ENCODE measurements at regions not wholly inside any gene's neighbourhood (a gene's known extent, or its start where the extent isn't known, plus 50 kb on each side); places are given as distances from the start of the nearest gene placed in this dataset.

DNA sequence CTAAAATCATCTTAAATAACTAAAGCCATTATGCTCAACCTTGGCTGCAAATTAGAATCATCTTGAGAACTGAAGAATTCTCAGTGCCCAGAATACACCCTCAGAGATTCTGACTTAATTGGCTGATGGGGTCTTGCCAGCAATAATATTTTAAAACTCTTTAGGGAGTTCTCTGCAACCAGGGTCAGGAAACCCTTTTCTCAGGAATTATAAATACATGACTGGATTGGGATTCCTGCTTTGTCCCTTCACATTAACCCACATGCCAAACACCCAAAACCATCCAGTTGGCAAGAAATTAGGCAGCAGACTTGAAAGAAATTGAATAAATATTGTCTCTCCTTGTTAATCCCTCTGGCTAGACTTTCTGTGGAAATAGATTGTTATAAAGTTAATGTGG is 482.3 kb upstream of the NECTIN3 start:
- TF ChIP-seq, protein P1, sequence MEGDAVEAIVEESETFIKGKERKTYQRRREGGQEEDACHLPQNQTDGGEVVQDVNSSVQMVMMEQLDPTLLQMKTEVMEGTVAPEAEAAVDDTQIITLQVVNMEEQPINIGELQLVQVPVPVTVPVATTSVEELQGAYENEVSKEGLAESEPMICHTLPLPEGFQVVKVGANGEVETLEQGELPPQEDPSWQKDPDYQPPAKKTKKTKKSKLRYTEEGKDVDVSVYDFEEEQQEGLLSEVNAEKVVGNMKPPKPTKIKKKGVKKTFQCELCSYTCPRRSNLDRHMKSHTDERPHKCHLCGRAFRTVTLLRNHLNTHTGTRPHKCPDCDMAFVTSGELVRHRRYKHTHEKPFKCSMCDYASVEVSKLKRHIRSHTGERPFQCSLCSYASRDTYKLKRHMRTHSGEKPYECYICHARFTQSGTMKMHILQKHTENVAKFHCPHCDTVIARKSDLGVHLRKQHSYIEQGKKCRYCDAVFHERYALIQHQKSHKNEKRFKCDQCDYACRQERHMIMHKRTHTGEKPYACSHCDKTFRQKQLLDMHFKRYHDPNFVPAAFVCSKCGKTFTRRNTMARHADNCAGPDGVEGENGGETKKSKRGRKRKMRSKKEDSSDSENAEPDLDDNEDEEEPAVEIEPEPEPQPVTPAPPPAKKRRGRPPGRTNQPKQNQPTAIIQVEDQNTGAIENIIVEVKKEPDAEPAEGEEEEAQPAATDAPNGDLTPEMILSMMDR (IDR thresholded peaks at IDR 0.05) = no peak
- TF ChIP-seq POLR2A (IDR thresholded peaks at IDR 0.05) = no peak

All from uterus (tissue), 2 donors.